ENCODE measurements at regions not wholly inside any gene's neighbourhood (a gene's known extent, or its start where the extent isn't known, plus 50 kb on each side); places are given as distances from the start of the nearest gene placed in this dataset.

DNA sequence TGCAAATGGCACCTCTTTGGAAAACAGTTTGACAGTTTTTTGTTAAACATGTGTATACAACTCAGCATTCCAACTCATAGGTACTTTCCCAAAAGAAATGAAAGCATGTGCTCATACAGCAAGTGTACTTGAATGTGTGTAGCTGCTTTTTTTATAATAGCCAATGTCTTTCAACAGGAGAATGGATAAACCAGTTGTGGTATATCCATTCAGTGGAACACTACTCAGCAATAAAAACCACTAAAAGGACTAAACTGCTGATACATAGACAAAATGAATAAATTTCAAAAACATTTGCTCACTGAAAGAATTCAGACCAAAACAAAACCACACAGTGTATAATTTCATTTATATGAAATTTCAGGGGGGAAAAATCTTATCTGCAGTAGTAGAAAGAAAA lies 267.3 kb downstream of the NR2F1-AS1 start:
- no peak for DNase-seq

DNA sequence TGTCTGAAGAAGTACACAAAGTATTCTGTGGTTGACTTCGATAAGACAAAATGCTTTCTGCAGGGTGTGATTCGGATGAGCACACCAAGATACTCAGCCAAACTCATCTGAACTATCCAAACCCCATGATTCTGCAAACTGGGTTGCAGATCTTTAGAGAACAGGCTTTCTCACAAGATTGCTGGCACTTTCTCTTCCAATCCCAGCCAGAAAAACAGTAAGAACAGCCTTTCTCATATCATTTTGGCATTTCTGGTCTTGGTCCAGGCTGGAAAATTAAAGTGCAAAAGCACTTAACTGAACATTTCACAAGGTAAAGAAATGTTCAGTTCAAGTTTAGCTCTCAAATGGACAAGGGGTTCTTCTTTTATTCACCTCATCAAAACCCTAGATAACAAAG lies 269.1 kb downstream of the NR2F1-AS1 start:
- DNase-seq, result no peak

DNA sequence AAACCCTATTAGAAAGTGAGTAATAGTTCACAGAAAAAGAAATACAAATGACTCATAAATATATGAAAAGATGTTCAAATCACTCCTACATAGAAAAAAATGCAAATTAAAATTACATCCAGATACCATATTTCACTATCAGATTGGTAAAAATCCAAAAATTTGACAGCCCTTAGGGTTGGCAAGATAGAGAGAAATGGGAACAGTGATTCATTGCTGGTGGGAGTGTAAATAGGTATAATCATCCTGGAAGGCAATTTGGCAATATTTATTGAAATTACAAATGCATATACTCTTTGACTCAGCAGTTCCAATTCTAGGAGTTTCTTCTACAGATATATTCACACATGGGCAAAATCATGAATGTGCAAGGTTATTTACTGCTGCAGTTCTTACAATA lies 273.5 kb downstream of the NR2F1-AS1 start:
- DNase-seq, result no peak

GRCh38 chr5:93305984-93306383 lies 275.0 kb downstream of the NR2F1-AS1 start:
- DNase-seq, result no peak

DNA sequence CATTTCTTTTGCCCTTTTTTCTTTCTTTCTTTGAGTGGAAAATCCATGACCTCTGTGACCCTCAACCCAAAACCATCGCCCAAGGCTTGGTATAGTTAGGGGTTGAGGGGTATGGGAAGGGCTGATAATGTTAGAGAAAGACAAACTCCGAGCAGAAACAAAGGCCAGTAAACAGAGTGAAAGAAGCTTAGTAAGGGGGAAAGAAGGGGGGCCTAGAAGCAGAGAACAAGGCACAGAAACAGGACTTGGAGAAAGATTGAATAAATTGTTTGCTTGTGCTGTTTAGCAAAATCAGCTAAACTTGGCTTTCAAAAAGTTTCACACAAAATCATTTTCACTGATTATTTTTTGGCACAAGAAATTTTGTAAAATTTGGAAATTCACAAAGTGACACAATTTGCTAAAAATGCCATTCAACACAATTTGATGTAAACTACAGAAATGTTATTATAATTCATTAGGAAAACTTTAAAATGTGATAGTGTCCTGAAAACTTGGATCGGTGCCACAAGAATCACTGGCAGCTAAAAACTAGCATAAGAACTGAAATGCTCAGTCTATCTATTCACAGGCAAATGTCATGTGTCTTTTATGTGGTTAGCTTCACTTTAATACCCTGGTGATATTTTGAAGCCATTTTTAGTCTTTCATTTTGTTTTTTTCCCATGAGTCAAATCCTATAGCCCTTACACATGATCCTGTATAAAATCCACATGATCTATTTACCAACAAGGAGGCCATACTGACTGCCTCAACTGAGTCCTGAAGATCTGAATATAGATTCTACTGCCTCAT lies 276.4 kb downstream of the NR2F1-AS1 start:
- no peak for DNase-seq

- no peak for DNase-seq
These were observed 277.7 kb downstream of the NR2F1-AS1 start for GRCh38 chr5:93303291-93303691.

- DNase-seq, result no peak
These were observed 278.3 kb downstream of the NR2F1-AS1 start for GRCh38 chr5:93302711-93303110.

DNA sequence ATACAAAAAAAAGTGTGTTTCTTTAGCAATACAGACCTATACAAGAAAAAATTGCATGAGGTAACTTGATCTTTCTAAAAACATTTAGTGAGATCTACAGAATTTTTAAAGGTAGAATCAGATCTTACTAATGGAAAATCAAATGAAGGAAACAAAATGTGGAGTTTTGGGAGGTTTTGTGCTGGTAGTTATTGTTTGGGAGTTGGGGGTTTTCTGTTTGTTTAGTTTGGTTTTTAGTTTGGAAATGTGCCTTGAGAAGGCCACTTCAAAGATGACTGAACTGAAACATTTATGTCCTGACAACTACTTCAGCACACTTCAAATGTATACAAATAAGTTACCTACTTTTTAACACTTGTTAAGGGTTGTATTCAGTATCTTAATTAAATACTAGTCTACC lies 280.1 kb downstream of the NR2F1-AS1 start:
- DNase-seq, result no peak

GRCh38 chr5:93300309-93300923 lies 280.6 kb downstream of the NR2F1-AS1 start:
- DNase-seq, result no peak

GRCh38 chr5:93299681-93300308 lies 281.2 kb downstream of the NR2F1-AS1 start:
- DNase-seq, result no peak

GRCh38 chr5:93297116-93297515 lies 283.9 kb downstream of the NR2F1-AS1 start:
- no peak for DNase-seq

DNA sequence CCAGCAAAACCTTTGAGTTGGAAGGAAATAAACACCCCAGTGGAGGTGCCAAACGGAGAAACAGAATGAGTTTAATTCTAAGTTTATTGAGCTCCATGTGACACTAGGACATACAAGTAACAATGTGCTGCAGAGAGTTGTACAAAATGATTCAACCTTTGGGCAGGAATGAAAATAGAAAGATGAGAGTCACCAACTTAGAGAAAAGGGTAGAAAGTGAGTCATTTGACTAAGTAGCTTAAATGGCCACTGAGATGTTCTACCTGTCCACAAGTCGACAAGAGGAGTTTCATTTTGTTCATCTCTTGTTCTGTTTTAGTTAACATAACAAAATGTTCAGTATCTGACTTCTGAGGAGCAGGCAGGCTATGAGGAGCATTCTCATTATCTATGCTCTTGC lies 284.7 kb downstream of the NR2F1-AS1 start:
- no peak for DNase-seq

GRCh38 chr5:93294996-93295395 lies 286.0 kb downstream of the NR2F1-AS1 start:
- no peak for DNase-seq

- no peak for DNase-seq
These were observed 286.8 kb downstream of the NR2F1-AS1 start for GRCh38 chr5:93294199-93294598.

DNA sequence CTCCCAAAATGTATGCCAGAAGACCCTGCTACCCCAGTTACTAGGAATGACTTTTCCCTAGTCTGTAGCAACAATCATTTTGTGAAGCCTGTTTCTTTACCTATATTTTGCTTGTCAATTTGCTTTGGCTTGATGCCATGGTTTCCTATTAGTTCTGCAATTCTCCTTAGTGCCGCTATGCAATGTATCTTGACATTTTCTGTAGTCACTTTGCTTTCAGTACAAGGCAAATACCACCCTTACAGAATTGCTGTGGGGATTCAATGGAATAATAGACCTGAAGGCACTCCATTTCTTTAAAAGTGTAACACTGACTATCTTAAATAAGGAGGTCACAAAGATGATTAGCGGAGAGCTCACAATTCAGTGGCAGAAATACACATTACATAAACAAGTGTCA lies 291.1 kb downstream of the NR2F1-AS1 start:
- no peak for DNase-seq

DNA sequence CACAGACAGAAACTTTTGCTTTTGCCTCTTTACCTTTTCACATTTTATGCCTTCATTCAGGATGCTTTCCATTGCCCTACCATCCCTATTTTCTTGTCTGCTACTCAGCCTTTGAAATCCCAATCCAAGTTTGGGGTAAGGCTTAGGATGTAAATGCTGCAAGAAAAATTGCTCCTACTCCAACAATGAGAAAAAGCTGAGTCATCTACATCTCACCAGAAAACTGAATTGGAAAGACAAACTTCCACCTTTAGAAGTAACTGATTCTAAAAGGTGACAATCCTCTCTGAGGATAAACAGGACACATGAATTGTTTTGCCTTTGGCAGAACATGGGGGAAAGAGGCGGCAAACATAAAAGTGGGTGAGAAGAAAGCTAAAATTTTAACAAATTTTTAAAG lies 295.6 kb downstream of the NR2F1-AS1 start:
- DNase-seq, result no peak

DNA sequence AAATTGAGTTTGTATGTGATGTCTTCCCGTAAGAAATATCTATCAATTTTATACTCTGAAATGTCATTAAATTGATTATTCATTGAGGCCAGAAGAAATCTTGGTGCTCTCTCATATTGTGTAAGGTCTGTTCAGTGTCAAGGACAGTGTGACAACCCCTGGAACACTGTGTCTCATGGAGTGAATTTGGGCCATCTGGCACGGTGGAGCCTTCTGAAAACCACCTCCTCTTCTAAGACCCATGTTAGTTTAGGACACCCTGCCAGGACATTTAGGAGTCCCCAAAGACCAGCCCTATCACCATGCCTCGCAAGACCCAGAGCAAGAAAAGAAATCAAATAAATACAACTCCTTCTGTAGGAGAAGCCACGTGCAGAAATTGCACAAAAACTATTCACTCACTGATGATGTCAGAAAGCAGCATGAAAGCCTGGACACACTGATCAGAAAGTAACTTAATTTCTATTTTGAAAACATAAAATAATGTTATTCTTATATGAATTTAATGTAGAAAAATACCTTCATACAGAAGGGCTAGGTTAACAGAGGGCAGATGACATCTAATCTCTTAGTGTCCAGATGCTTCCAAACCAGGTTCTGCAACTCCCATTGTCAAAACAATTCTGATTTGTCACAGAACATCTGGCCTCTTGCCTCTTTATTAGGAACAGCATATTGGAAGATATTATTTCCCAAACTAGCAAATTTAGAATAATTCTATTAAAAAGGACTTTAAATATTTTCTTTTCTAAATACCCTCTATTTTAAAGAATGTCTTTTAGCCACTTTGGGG lies 298.8 kb downstream of the NR2F1-AS1 start:
- DNase-seq, result no peak

DNA sequence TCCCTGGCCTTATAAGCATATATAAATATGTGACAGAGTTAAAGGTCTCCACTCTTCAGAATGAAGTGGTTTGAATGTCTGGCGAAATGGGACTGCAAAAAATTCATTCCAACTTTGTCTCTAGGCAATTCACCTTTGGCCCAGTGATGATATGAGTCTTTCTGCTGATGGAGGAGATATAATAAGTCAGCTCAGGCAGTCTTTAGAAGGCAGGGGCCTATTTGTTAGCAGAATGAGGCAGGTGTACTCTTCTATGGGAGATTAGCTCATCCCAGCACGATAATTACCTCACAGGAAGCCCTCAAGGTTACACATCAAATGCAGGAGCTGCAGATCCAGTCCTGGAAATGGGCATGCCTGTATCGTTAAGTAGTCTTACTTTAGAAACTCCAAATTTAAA lies 300.5 kb downstream of the NR2F1-AS1 start:
- DNase-seq, result no peak

GRCh38 chr5:93279296-93279963 lies 301.6 kb downstream of the NR2F1-AS1 start:
- DNase-seq, result no peak

DNA sequence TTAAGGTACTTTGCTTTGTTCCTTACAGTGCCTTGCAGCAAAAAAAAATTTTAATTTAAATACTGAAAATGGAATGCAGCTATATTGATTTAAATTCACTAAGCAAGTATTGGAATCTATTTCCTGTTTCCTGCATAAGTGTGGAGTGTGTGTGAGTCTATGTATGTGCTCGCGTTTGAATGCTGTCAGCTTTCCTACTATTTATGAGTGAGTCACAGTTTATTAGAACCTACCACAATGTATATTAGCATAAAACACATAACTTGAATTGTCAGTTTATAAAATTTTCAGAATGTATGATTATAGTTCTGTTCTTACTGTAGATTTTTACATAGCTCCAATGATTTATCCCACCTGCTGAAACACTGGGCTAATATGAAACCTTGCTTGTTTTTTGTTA lies 302.1 kb downstream of the NR2F1-AS1 start:
- no peak for DNase-seq

DNA sequence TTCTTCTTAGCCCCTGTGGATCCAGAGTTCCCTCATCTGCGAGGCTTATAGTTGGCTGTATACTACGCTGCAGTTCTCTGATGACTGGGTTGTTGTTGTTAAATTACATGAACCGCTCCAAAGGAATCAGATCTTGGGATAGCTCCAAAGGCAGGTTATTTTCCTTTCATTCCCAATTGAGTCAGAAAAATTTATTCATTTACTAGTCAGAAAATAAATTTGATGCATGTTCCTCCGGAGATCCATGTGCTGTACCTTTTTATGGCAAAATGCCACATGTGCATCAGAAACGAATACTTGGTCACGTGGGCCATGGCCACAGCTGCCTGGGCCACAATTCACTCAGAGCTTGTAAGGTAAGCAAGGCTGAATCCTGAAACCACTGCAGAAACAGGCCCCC lies 304.0 kb downstream of the NR2F1-AS1 start:
- DNase-seq, result no peak

GRCh38 chr5:93275376-93275775 lies 305.6 kb downstream of the NR2F1-AS1 start:
- no peak for DNase-seq

GRCh38 chr5:93274291-93274690 lies 306.7 kb downstream of the NR2F1-AS1 start:
- no peak for DNase-seq
